ENCODE measurements at regions not wholly inside any gene's neighbourhood (a gene's known extent, or its start where the extent isn't known, plus 50 kb on each side); places are given as distances from the start of the nearest gene placed in this dataset.

GRCh38 chr13:74528734-74529513, 394.7 kb upstream of the KLF12 start:
- TF ChIP-seq CTCF (IDR thresholded peaks at IDR 0.05; ENCODE audit: low read depth, low read length) (no peak), POLR2A (IDR thresholded peaks at IDR 0.05; ENCODE audit: extremely low read depth, insufficient read length) (no peak), MAX (IDR thresholded peaks at IDR 0.05; ENCODE audit: low read depth, low read length) (no peak)

All from NB4 (cell line).